ENCODE measurements at regions not wholly inside any gene's neighbourhood (a gene's known extent, or its start where the extent isn't known, plus 50 kb on each side); places are given as distances from the start of the nearest gene placed in this dataset.

GRCh38 chr14:53350866-53351265, 197.7 kb upstream of the DDHD1 start:
- TF ChIP-seq ZBTB7A (IDR thresholded peaks at IDR 0.05; ENCODE audit: borderline replicate concordance, control insufficient read depth, low read depth, low read length) (no peak), E2F6 (IDR thresholded peaks at IDR 0.05; ENCODE audit: borderline replicate concordance in 1 of 2, extremely low read depth in 1 of 2, insufficient read depth in 1 of 2, insufficient read length in 1 of 2, low read depth in 1 of 2, low read length in 1 of 2, poor library complexity in 1 of 2, severe bottlenecking in 1 of 2) (no peak), EP400 (IDR thresholded peaks at IDR 0.05) (no peak), POLR2A (conservative IDR thresholded peaks at IDR 0.05) (no peak), EP300 (IDR thresholded peaks at IDR 0.05; ENCODE audit: low read length) (no peak), PATZ1 (CRISPR knock-in tag; IDR thresholded peaks at IDR 0.05; ENCODE audit: borderline replicate concordance) (no peak), CHD2 (IDR thresholded peaks at IDR 0.05; ENCODE audit: low read depth, low read length) (no peak), PYGO2 (tag; IDR thresholded peaks at IDR 0.05) (no peak), HMG20A (CRISPR knock-in tag; conservative IDR thresholded peaks at IDR 0.05) (no peak), EGR1 (conservative IDR thresholded peaks at IDR 0.05) (no peak), NR1H2 (CRISPR knock-in tag; IDR thresholded peaks at IDR 0.05) (no peak), POU5F1 (IDR thresholded peaks at IDR 0.05; ENCODE audit: borderline replicate concordance, low read depth, low read length, partially characterized antibody) (no peak), TSC22D4 (tag; IDR thresholded peaks at IDR 0.05) (no peak)
